ENCODE measurements at regions not wholly inside any gene's neighbourhood (a gene's known extent, or its start where the extent isn't known, plus 50 kb on each side); places are given as distances from the start of the nearest gene placed in this dataset.

- Histone ChIP-seq H3K27ac (no peak overlapping the region), H3K4me2 (no peak overlapping the region), H3K4me1 (no peaks in the 10 kb centered on the region), H3K9me3 (replicated peaks in 1 of 11) (no peaks in the 10 kb centered on the region), H3K36me3 (no peaks in the 10 kb centered on the region), H3K9ac (no peak overlapping the region), H4K20me1 (no peaks in the 10 kb centered on the region), H3K4me3 (no peak overlapping the region), H3K27me3 (no peaks in the 10 kb centered on the region)
- no peak for TF ChIP-seq Cebpa-rat (IDR thresholded peaks at IDR 0.05)
Measured at GRCh38 chr11:127059750-127060149, 59.2 kb upstream of the KIRREL3 start.

- Histone ChIP-seq H3K4me2 (no peak overlapping the region), H3K9me3 (replicated peaks in 1 of 11) (no peaks in the 10 kb centered on the region), H4K20me1 (no peaks in the 10 kb centered on the region), H3K4me1 (no peaks in the 10 kb centered on the region), H3K27me3 (no peaks in the 10 kb centered on the region), H3K36me3 (no peaks in the 10 kb centered on the region), H3K4me3 (no peak overlapping the region), H3K27ac (no peak overlapping the region), H3K9ac (no peak overlapping the region)
- TF ChIP-seq Cebpa-rat (IDR thresholded peaks at IDR 0.05), result no peak
Measured at GRCh38 chr11:127059286-127059685, 58.7 kb upstream of the KIRREL3 start.

GRCh38 chr11:127058524-127058923 is 58.0 kb upstream of the KIRREL3 start:
- Histone ChIP-seq H3K4me1 (no peaks in the 10 kb centered on the region), H3K4me2 (no peak overlapping the region), H3K27me3 (no peaks in the 10 kb centered on the region), H3K36me3 (no peaks in the 10 kb centered on the region), H4K20me1 (no peaks in the 10 kb centered on the region), H3K9ac (no peak overlapping the region), H3K27ac (no peak overlapping the region), H3K4me3 (no peak overlapping the region), H3K9me3 (replicated peaks in 1 of 11) (no peaks in the 10 kb centered on the region)
- no peak for TF ChIP-seq Cebpa-rat (IDR thresholded peaks at IDR 0.05)

- no peak overlapping the region for H3K4me3 ChIP-seq
- no peaks in the 10 kb centered on the region for H3K4me1 ChIP-seq
- H3K36me3 ChIP-seq, result no peaks in the 10 kb centered on the region
- H4K20me1 ChIP-seq, result no peaks in the 10 kb centered on the region
- TF ChIP-seq Cebpa-rat (IDR thresholded peaks at IDR 0.05), result no peak
- H3K9me3 ChIP-seq (replicated peaks in 1 of 11), result no peaks in the 10 kb centered on the region
- no peak overlapping the region for H3K9ac ChIP-seq
- no peak overlapping the region for H3K27ac ChIP-seq
- no peak overlapping the region for H3K4me2 ChIP-seq
- no peaks in the 10 kb centered on the region for H3K27me3 ChIP-seq
Measured at GRCh38 chr11:127057126-127057525, 56.6 kb upstream of the KIRREL3 start.

- Histone ChIP-seq H3K9ac (no peak overlapping the region), H4K20me1 (no peaks in the 10 kb centered on the region), H3K36me3 (no peaks in the 10 kb centered on the region), H3K9me3 (replicated peaks in 1 of 11) (no peaks in the 10 kb centered on the region), H3K4me3 (no peak overlapping the region), H3K27ac (no peak overlapping the region), H3K4me1 (no peaks in the 10 kb centered on the region), H3K4me2 (no peak overlapping the region), H3K27me3 (no peaks in the 10 kb centered on the region)
- no peak for TF ChIP-seq Cebpa-rat (IDR thresholded peaks at IDR 0.05)
Measured at GRCh38 chr11:127056338-127056971, 55.9 kb upstream of the KIRREL3 start.

- no peak overlapping the region for H3K27ac ChIP-seq
- no peaks in the 10 kb centered on the region for H4K20me1 ChIP-seq
- no peak overlapping the region for H3K9ac ChIP-seq
- no peaks in the 10 kb centered on the region for H3K9me3 ChIP-seq (replicated peaks in 1 of 11)
- no peaks in the 10 kb centered on the region for H3K4me1 ChIP-seq
- no peak for TF ChIP-seq Cebpa-rat (IDR thresholded peaks at IDR 0.05)
- no peak overlapping the region for H3K4me2 ChIP-seq
- no peak overlapping the region for H3K4me3 ChIP-seq
- H3K27me3 ChIP-seq, result no peaks in the 10 kb centered on the region
- no peaks in the 10 kb centered on the region for H3K36me3 ChIP-seq
Measured at GRCh38 chr11:127055236-127055635, 54.7 kb upstream of the KIRREL3 start.

GRCh38 chr11:127054153-127054552 is 53.6 kb upstream of the KIRREL3 start:
- Histone ChIP-seq H3K4me3 (no peak overlapping the region), H3K27me3 (no peaks in the 10 kb centered on the region), H3K9ac (no peak overlapping the region), H3K9me3 (replicated peaks in 1 of 11) (no peaks in the 10 kb centered on the region), H3K4me2 (no peak overlapping the region), H3K36me3 (no peaks in the 10 kb centered on the region), H3K27ac (no peak overlapping the region), H3K4me1 (no peaks in the 10 kb centered on the region), H4K20me1 (no peaks in the 10 kb centered on the region)
- no peak for TF ChIP-seq Cebpa-rat (IDR thresholded peaks at IDR 0.05)

- Histone ChIP-seq H3K27ac (no peak overlapping the region), H3K9ac (no peak overlapping the region), H4K20me1 (no peaks in the 10 kb centered on the region), H3K27me3 (no peaks in the 10 kb centered on the region), H3K9me3 (replicated peaks in 1 of 11) (no peaks in the 10 kb centered on the region), H3K4me2 (no peak overlapping the region), H3K4me3 (no peak overlapping the region), H3K36me3 (no peaks in the 10 kb centered on the region), H3K4me1 (no peaks in the 10 kb centered on the region)
- no peak for TF ChIP-seq Cebpa-rat (IDR thresholded peaks at IDR 0.05)
Measured at GRCh38 chr11:127052404-127052803, 51.8 kb upstream of the KIRREL3 start.
